SU-DHL-6 (cell line): ENCODE measurements at regions not wholly inside any gene's neighbourhood (a gene's known extent, or its start where the extent isn't known, plus 50 kb on each side); places are given as distances from the start of the nearest gene placed in this dataset.

Source experiments
- H2AFZ ChIP-seq: fragments of 200-600 bp; sonication (generic); 2 replicates; pipeline ENCODE4 v1.6.1; 2014; ENCODE audit warnings: low read depth, mild to moderate bottlenecking, moderate library complexity, mixed read lengths, antibody characterized with exemption, low read length; ENCODE audit not compliant: severe bottlenecking
- H3F3A ChIP-seq: fragments of 200-600 bp; shearing (Covaris generic); 2 replicates; pipeline ENCODE4 v1.6.0; 2016; ENCODE audit warnings: antibody characterized with exemption, mild to moderate bottlenecking; ENCODE audit not compliant: insufficient read depth
- H3K27ac ChIP-seq: fragments of 200-600 bp; sonication (generic); 2 replicates; pipeline ENCODE4 v1.5.1; 2016; ENCODE audit warnings: low read depth, mild to moderate bottlenecking, low read length, moderate library complexity, mixed read lengths
- H3K27me3 ChIP-seq: fragments of 200-600 bp; sonication (generic), shearing (Covaris generic); 2 replicates; pipeline ENCODE4 v1.6.0; 2014; ENCODE audit warnings: mild to moderate bottlenecking, low read length
- H3K36me3 ChIP-seq: fragments of 200-600 bp; sonication (generic); 2 replicates; pipeline ENCODE4 v1.6.1; 2014; ENCODE audit warnings: mild to moderate bottlenecking, low read length, mixed read lengths
- H3K4me2 ChIP-seq: fragments of 300-600, 200-600 bp; shearing (Covaris generic), sonication (generic); 2 replicates; pipeline ENCODE4 v1.6.0; 2014; ENCODE audit warnings: low read length, low read depth, mild to moderate bottlenecking; ENCODE audit not compliant: poor library complexity, severe bottlenecking
- H3K4me3 ChIP-seq: fragments of 200-600 bp; sonication (generic); 2 replicates; pipeline ENCODE4 v1.5.1; 2014; ENCODE audit warnings: antibody characterized with exemption, low read length, mild to moderate bottlenecking, mixed read lengths; ENCODE audit not compliant: insufficient read depth, poor library complexity, severe bottlenecking
- H3K79me2 ChIP-seq: fragments of 200-600 bp; sonication (generic); 2 replicates; pipeline ENCODE4 v1.6.1; 2014; ENCODE audit warnings: mild to moderate bottlenecking, low read length, moderate library complexity; ENCODE audit not compliant: insufficient read depth
- H3K9ac ChIP-seq: fragments of 200-600 bp; sonication (generic); 2 replicates; pipeline ENCODE4 v1.7.0; 2014; ENCODE audit warnings: mild to moderate bottlenecking, low read length
- H3K9me2 ChIP-seq: fragments of 200-600 bp; sonication (generic); replicated peaks from 2 replicates; pipeline ENCODE4 v1.6.1; 2014; ENCODE audit warnings: low read length; ENCODE audit not compliant: insufficient read depth
- H3K9me3 ChIP-seq: fragments of 200-600 bp; sonication (generic); 2 replicates; pipeline ENCODE4 v1.6.1; 2014; ENCODE audit warnings: low read length, mixed read lengths; ENCODE audit not compliant: insufficient read depth
- H4K20me1 ChIP-seq: fragments of 200-600 bp; sonication (generic); 2 replicates; pipeline ENCODE4 v1.6.1; 2014; ENCODE audit warnings: low read depth, mild to moderate bottlenecking, antibody characterized with exemption, low read length, moderate library complexity, mixed read lengths
- CTCF ChIP-seq: fragments of 200-600 bp; sonication (generic); IDR thresholded peaks from one replicate; pipeline ENCODE4 v1.5.1; 2017; ENCODE audit warnings: antibody characterized with exemption, mild to moderate bottlenecking, low read length, moderate library complexity; ENCODE audit not compliant: insufficient read depth, poor library complexity, severe bottlenecking
- EZH2phosphoT487 ChIP-seq: fragments of 200-600 bp; sonication (generic), shearing (Covaris generic); conservative IDR thresholded peaks from 2 replicates; pipeline ENCODE4 v1.6.1; 2018; ENCODE audit warnings: mild to moderate bottlenecking, antibody characterized with exemption, low read length, moderate library complexity, mixed read lengths

DNA sequence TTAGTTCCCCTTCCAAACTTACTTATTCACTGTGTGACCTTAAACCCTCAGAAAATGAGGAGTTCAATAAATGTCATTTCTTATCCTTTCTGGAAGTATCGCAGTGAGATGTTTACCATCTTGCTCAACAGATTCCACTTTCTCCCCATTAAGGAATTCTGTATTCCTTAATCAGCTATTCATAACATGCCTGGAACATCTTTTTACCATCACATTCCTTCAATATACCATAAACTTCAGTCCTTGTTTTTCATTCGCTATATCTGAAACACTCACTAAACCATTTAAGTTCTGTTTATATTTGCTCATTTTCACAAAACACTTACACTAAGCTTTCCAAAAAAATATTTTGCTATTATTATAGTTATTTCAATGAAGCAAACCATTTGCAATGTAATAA lies 1158.6 kb downstream of the CDH12 start:
- no peaks in the 10 kb centered on the region; the same call in 1 of the 2 replicates for H3K36me3 ChIP-seq

GRCh38 chr5:21693591-21693990 lies 1159.6 kb downstream of the CDH12 start:
- H3K9ac ChIP-seq = no peak overlapping the region
- no peaks in the 10 kb centered on the region for H3K79me2 ChIP-seq
- H3K4me3 ChIP-seq = no peak overlapping the region
- H3K27me3 ChIP-seq = no peaks in the 10 kb centered on the region
- no peaks in the 10 kb centered on the region for H3K9me2 ChIP-seq
- no peaks in the 10 kb centered on the region; the same call in 1 of the 2 replicates for H3K36me3 ChIP-seq
- H3F3A ChIP-seq = no peaks in the 10 kb centered on the region
- TF ChIP-seq CTCF = no peak
- no peak for TF ChIP-seq EZH2phosphoT487
- H4K20me1 ChIP-seq = no peaks in the 10 kb centered on the region
- no peak overlapping the region for H2AFZ ChIP-seq
- H3K4me2 ChIP-seq = no peak overlapping the region
- no peak overlapping the region for H3K27ac ChIP-seq
- no peaks in the 10 kb centered on the region for H3K9me3 ChIP-seq

More for the DNA sequence above, 1158.6 kb downstream of the CDH12 start:
- Histone ChIP-seq H3K4me3 (no peak overlapping the region), H3K27me3 (no peaks in the 10 kb centered on the region), H2AFZ (no peak overlapping the region), H3K27ac (no peak overlapping the region), H3K9ac (no peak overlapping the region), H3K9me3 (no peaks in the 10 kb centered on the region), H3K79me2 (no peaks in the 10 kb centered on the region), H3K4me2 (no peak overlapping the region), H3K9me2 (no peaks in the 10 kb centered on the region), H4K20me1 (no peaks in the 10 kb centered on the region), H3F3A (no peaks in the 10 kb centered on the region)
- TF ChIP-seq EZH2phosphoT487 (no peak), CTCF (no peak)

DNA sequence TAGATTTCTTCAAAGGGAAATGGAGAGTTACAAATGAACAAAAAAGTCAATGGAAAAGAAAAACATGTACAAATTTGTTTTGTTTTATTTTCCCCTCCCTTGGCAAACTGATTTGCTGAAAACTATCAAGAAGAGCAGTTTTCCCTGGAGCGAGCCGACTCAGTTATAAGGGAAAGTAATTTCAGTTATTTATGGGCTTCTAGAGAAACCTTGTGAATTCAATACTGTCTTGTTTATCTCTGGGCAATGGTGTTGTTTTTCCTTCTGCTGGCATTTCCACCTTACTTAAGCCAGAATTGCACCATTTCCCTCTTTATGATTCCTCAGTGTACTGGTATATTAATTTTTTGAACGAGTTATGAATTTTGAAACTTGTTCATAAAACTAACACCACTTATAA lies 1163.6 kb downstream of the CDH12 start:
- Histone ChIP-seq H3K4me3 (no peak overlapping the region), H3K27me3 (no peaks in the 10 kb centered on the region), H2AFZ (no peak overlapping the region), H3K4me2 (no peak overlapping the region), H3K9me3 (no peaks in the 10 kb centered on the region), H3K9ac (no peak overlapping the region), H3K79me2 (no peaks in the 10 kb centered on the region), H3K27ac (no peak overlapping the region), H3K36me3 (no peaks in the 10 kb centered on the region; the same call in 1 of the 2 replicates), H3F3A (no peaks in the 10 kb centered on the region), H3K9me2 (no peaks in the 10 kb centered on the region), H4K20me1 (no peaks in the 10 kb centered on the region)
- no peak for TF ChIP-seq EZH2phosphoT487
- TF ChIP-seq CTCF = no peak
